ENCODE measurements at regions not wholly inside any gene's neighbourhood (a gene's known extent, or its start where the extent isn't known, plus 50 kb on each side); places are given as distances from the start of the nearest gene placed in this dataset.

GRCh38 chr2:123098619-123099018, 926.5 kb upstream of the CNTNAP5 start:
- Histone ChIP-seq H3K27ac (ENCODE audit: low read depth in 1 of 3, low read length in 2 of 3) (no peak overlapping the region), H3K9me3 (ENCODE audit: control insufficient read depth in 2 of 2, insufficient read depth in 1 of 2, low read depth in 1 of 2, low read length in 1 of 2) (no peaks in the 10 kb centered on the region), H3K27me3 (ENCODE audit: control insufficient read depth in 3 of 3, insufficient read depth in 3 of 3, low read length in 3 of 3) (no peaks in the 10 kb centered on the region), H3K4me1 (ENCODE audit: control insufficient read depth in 3 of 3, insufficient read depth in 2 of 3, low read depth in 1 of 3, low read length in 2 of 3) (no peaks in the 10 kb centered on the region), H3K36me3 (ENCODE audit: control insufficient read depth in 3 of 3, insufficient read depth in 2 of 3, low read depth in 1 of 3, low read length in 3 of 3) (no peaks in the 10 kb centered on the region), H3K4me3 (ENCODE audit: low read depth in 1 of 3, low read length in 3 of 3) (no peak overlapping the region)
- no peak for FAIRE-seq
- no peak for DNase-seq

- Histone ChIP-seq H3K4me1 (ENCODE audit: control insufficient read depth in 3 of 3, insufficient read depth in 2 of 3, low read depth in 1 of 3, low read length in 2 of 3) (no peaks in the 10 kb centered on the region), H3K4me3 (ENCODE audit: low read depth in 1 of 3, low read length in 3 of 3) (no peak overlapping the region), H3K9me3 (ENCODE audit: control insufficient read depth in 2 of 2, insufficient read depth in 1 of 2, low read depth in 1 of 2, low read length in 1 of 2) (no peaks in the 10 kb centered on the region), H3K27me3 (ENCODE audit: control insufficient read depth in 3 of 3, insufficient read depth in 3 of 3, low read length in 3 of 3) (no peaks in the 10 kb centered on the region), H3K27ac (ENCODE audit: low read depth in 1 of 3, low read length in 2 of 3) (no peak overlapping the region), H3K36me3 (ENCODE audit: control insufficient read depth in 3 of 3, insufficient read depth in 2 of 3, low read depth in 1 of 3, low read length in 3 of 3) (no peaks in the 10 kb centered on the region)
- FAIRE-seq = no peak
- DNase-seq = no peak
- WGBS, 3 donors = 11 to 32% (median 21%) methylated on average over 2 of the region's 2 CpGs
These were observed 923.7 kb upstream of the CNTNAP5 start for GRCh38 chr2:123101434-123101833.

- no peaks in the 10 kb centered on the region for H3K4me1 ChIP-seq (ENCODE audit: control insufficient read depth in 3 of 3, insufficient read depth in 2 of 3, low read depth in 1 of 3, low read length in 2 of 3)
- no peaks in the 10 kb centered on the region for H3K9me3 ChIP-seq (ENCODE audit: control insufficient read depth in 2 of 2, insufficient read depth in 1 of 2, low read depth in 1 of 2, low read length in 1 of 2)
- FAIRE-seq = no peak
- no peaks in the 10 kb centered on the region for H3K36me3 ChIP-seq (ENCODE audit: control insufficient read depth in 3 of 3, insufficient read depth in 2 of 3, low read depth in 1 of 3, low read length in 3 of 3)
- WGBS, 3 donors = 40 to 81% (median 75%) methylated on average over 2 of the region's 2 CpGs
- no peak for DNase-seq
- no peaks in the 10 kb centered on the region for H3K27me3 ChIP-seq (ENCODE audit: control insufficient read depth in 3 of 3, insufficient read depth in 3 of 3, low read length in 3 of 3)
- H3K27ac ChIP-seq (ENCODE audit: low read depth in 1 of 3, low read length in 2 of 3) = no peak overlapping the region
- no peak overlapping the region for H3K4me3 ChIP-seq (ENCODE audit: low read depth in 1 of 3, low read length in 3 of 3)
These were observed 921.2 kb upstream of the CNTNAP5 start for GRCh38 chr2:123103902-123104301.

- Histone ChIP-seq H3K27me3 (ENCODE audit: control insufficient read depth in 3 of 3, insufficient read depth in 3 of 3, low read length in 3 of 3) (no peaks in the 10 kb centered on the region), H3K36me3 (ENCODE audit: control insufficient read depth in 3 of 3, insufficient read depth in 2 of 3, low read depth in 1 of 3, low read length in 3 of 3) (no peaks in the 10 kb centered on the region), H3K4me3 (ENCODE audit: low read depth in 1 of 3, low read length in 3 of 3) (no peak overlapping the region), H3K9me3 (ENCODE audit: control insufficient read depth in 2 of 2, insufficient read depth in 1 of 2, low read depth in 1 of 2, low read length in 1 of 2) (peaks cover 0 to 6% of the 10 kb centered on the region in 2 donors), H3K27ac (ENCODE audit: low read depth in 1 of 3, low read length in 2 of 3) (no peak overlapping the region), H3K4me1 (ENCODE audit: control insufficient read depth in 3 of 3, insufficient read depth in 2 of 3, low read depth in 1 of 3, low read length in 2 of 3) (no peaks in the 10 kb centered on the region)
- WGBS, 3 donors = 72 to 78% (median 74%) methylated on average over 3 of the region's 3 CpGs
- FAIRE-seq (no peak), DNase-seq (no peak)
These were observed 908.5 kb upstream of the CNTNAP5 start for GRCh38 chr2:123116595-123116994.

- FAIRE-seq = no peak
- H3K36me3 ChIP-seq (ENCODE audit: control insufficient read depth in 3 of 3, insufficient read depth in 2 of 3, low read depth in 1 of 3, low read length in 3 of 3) = no peaks in the 10 kb centered on the region
- H3K9me3 ChIP-seq (ENCODE audit: control insufficient read depth in 2 of 2, insufficient read depth in 1 of 2, low read depth in 1 of 2, low read length in 1 of 2) = peaks cover 1 to 4% of the 10 kb centered on the region in 2 donors
- H3K27ac ChIP-seq (ENCODE audit: low read depth in 1 of 3, low read length in 2 of 3) = no peak overlapping the region
- no peaks in the 10 kb centered on the region for H3K4me1 ChIP-seq (ENCODE audit: control insufficient read depth in 3 of 3, insufficient read depth in 2 of 3, low read depth in 1 of 3, low read length in 2 of 3)
- 74 to 87% (median 79%) methylated on average over 3 of the region's 3 CpGs for WGBS, 3 donors
- no peaks in the 10 kb centered on the region for H3K27me3 ChIP-seq (ENCODE audit: control insufficient read depth in 3 of 3, insufficient read depth in 3 of 3, low read length in 3 of 3)
- DNase-seq = no peak
- H3K4me3 ChIP-seq (ENCODE audit: low read depth in 1 of 3, low read length in 3 of 3) = no peak overlapping the region
These were observed 897.9 kb upstream of the CNTNAP5 start for GRCh38 chr2:123127236-123127635.

- H3K36me3 ChIP-seq (ENCODE audit: control insufficient read depth in 3 of 3, insufficient read depth in 2 of 3, low read depth in 1 of 3, low read length in 3 of 3) = no peaks in the 10 kb centered on the region
- H3K27me3 ChIP-seq (ENCODE audit: control insufficient read depth in 3 of 3, insufficient read depth in 3 of 3, low read length in 3 of 3) = no peaks in the 10 kb centered on the region
- H3K4me3 ChIP-seq (ENCODE audit: low read depth in 1 of 3, low read length in 3 of 3) = no peak overlapping the region
- no peak overlapping the region for H3K27ac ChIP-seq (ENCODE audit: low read depth in 1 of 3, low read length in 2 of 3)
- no peak for DNase-seq
- no peaks in the 10 kb centered on the region for H3K4me1 ChIP-seq (ENCODE audit: control insufficient read depth in 3 of 3, insufficient read depth in 2 of 3, low read depth in 1 of 3, low read length in 2 of 3)
- FAIRE-seq = no peak
- 36 to 65% (median 50%) methylated on average over 1 of the region's 1 CpG for WGBS, 3 donors
- H3K9me3 ChIP-seq (ENCODE audit: control insufficient read depth in 2 of 2, insufficient read depth in 1 of 2, low read depth in 1 of 2, low read length in 1 of 2) = peaks cover 1 to 4% of the 10 kb centered on the region in 2 donors
These were observed 896.1 kb upstream of the CNTNAP5 start for GRCh38 chr2:123128951-123129350.

- no peaks in the 10 kb centered on the region for H3K36me3 ChIP-seq (ENCODE audit: control insufficient read depth in 3 of 3, insufficient read depth in 2 of 3, low read depth in 1 of 3, low read length in 3 of 3)
- H3K4me1 ChIP-seq (ENCODE audit: control insufficient read depth in 3 of 3, insufficient read depth in 2 of 3, low read depth in 1 of 3, low read length in 2 of 3) = no peaks in the 10 kb centered on the region
- no peaks in the 10 kb centered on the region for H3K27me3 ChIP-seq (ENCODE audit: control insufficient read depth in 3 of 3, insufficient read depth in 3 of 3, low read length in 3 of 3)
- FAIRE-seq (no peak), DNase-seq (no peak)
- no peak overlapping the region for H3K27ac ChIP-seq (ENCODE audit: low read depth in 1 of 3, low read length in 2 of 3)
- H3K4me3 ChIP-seq (ENCODE audit: low read depth in 1 of 3, low read length in 3 of 3) = no peak overlapping the region
- H3K9me3 ChIP-seq (ENCODE audit: control insufficient read depth in 2 of 2, insufficient read depth in 1 of 2, low read depth in 1 of 2, low read length in 1 of 2) = peaks cover 1 to 4% of the 10 kb centered on the region in 2 donors
- WGBS, 3 donors = 70 to 72% (median 72%) methylated on average over 4 of the region's 4 CpGs
These were observed 888.7 kb upstream of the CNTNAP5 start for GRCh38 chr2:123136419-123136818.

- Histone ChIP-seq H3K27me3 (ENCODE audit: control insufficient read depth in 3 of 3, insufficient read depth in 3 of 3, low read length in 3 of 3) (no peaks in the 10 kb centered on the region), H3K36me3 (ENCODE audit: control insufficient read depth in 3 of 3, insufficient read depth in 2 of 3, low read depth in 1 of 3, low read length in 3 of 3) (no peaks in the 10 kb centered on the region), H3K9me3 (ENCODE audit: control insufficient read depth in 2 of 2, insufficient read depth in 1 of 2, low read depth in 1 of 2, low read length in 1 of 2) (peaks cover 0 to 3% of the 10 kb centered on the region in 2 donors), H3K4me3 (ENCODE audit: low read depth in 1 of 3, low read length in 3 of 3) (no peak overlapping the region), H3K27ac (ENCODE audit: low read depth in 1 of 3, low read length in 2 of 3) (no peak overlapping the region), H3K4me1 (ENCODE audit: control insufficient read depth in 3 of 3, insufficient read depth in 2 of 3, low read depth in 1 of 3, low read length in 2 of 3) (no peaks in the 10 kb centered on the region)
- no peak for DNase-seq
- no peak for FAIRE-seq
- WGBS, 3 donors = 69 to 79% (median 78%) methylated on average over 1 of the region's 1 CpG
These were observed 881.0 kb upstream of the CNTNAP5 start for GRCh38 chr2:123144082-123144481.

- WGBS, 3 donors = 26 to 50% (median 29%) methylated on average over 1 of the region's 1 CpG
- Histone ChIP-seq H3K27ac (ENCODE audit: low read depth in 1 of 3, low read length in 2 of 3) (no peak overlapping the region), H3K9me3 (ENCODE audit: control insufficient read depth in 2 of 2, insufficient read depth in 1 of 2, low read depth in 1 of 2, low read length in 1 of 2) (no peaks in the 10 kb centered on the region), H3K27me3 (ENCODE audit: control insufficient read depth in 3 of 3, insufficient read depth in 3 of 3, low read length in 3 of 3) (no peaks in the 10 kb centered on the region), H3K36me3 (ENCODE audit: control insufficient read depth in 3 of 3, insufficient read depth in 2 of 3, low read depth in 1 of 3, low read length in 3 of 3) (no peaks in the 10 kb centered on the region), H3K4me3 (ENCODE audit: low read depth in 1 of 3, low read length in 3 of 3) (no peak overlapping the region), H3K4me1 (ENCODE audit: control insufficient read depth in 3 of 3, insufficient read depth in 2 of 3, low read depth in 1 of 3, low read length in 2 of 3) (no peaks in the 10 kb centered on the region)
- DNase-seq = no peak
- no peak for FAIRE-seq
These were observed 872.0 kb upstream of the CNTNAP5 start for GRCh38 chr2:123153041-123153440.
